ENCODE measurements at regions not wholly inside any gene's neighbourhood (a gene's known extent, or its start where the extent isn't known, plus 50 kb on each side); places are given as distances from the start of the nearest gene placed in this dataset.

- no peaks in the 10 kb centered on the region for H3K9me3 Mint-ChIP-seq
- CTCF ChIA-PET = no interaction called here
- no peaks in the 10 kb centered on the region for H3K36me3 Mint-ChIP-seq
- no peaks in the 10 kb centered on the region; the same call in 1 of the 2 replicates for H3K27me3 Mint-ChIP-seq (ENCODE audit: low read depth)
- H3K4me3 Mint-ChIP-seq = no peak overlapping the region
- H3K4me1 Mint-ChIP-seq = no peaks in the 10 kb centered on the region
- POLR2A ChIA-PET = interaction anchor here (0.7 kb wide), 1 partner anchor 170 kb away, joined by 3 read pairs; no protein-coding TSS in a partner anchor
- DNase-seq (ENCODE audit: low spot score) (no peak), ATAC-seq (no peak)
- no peak overlapping the region for H3K27ac Mint-ChIP-seq
- TF ChIP-seq TEAD4 (CRISPR knock-in tag; IDR thresholded peaks at IDR 0.05) = no peak
Measured at GRCh38 chrX:138853936-138854335, 142.4 kb upstream of the FGF13 start.

- no peak for ATAC-seq
- no peaks in the 10 kb centered on the region for H3K4me1 Mint-ChIP-seq
- H3K27me3 Mint-ChIP-seq (ENCODE audit: low read depth) = no peaks in the 10 kb centered on the region
- no peak overlapping the region for H3K4me3 Mint-ChIP-seq
- TF ChIP-seq RORB (CRISPR knock-in tag; IDR thresholded peaks at IDR 0.05) (no peak), SP1 (CRISPR knock-in tag; conservative IDR thresholded peaks at IDR 0.05) (no peak)
- ChIA-PET POLR2A (no interaction called here), CTCF (no interaction called here)
- DNase-seq (ENCODE audit: low spot score) = no peak
- H3K27ac Mint-ChIP-seq = no peak overlapping the region
- H3K36me3 Mint-ChIP-seq = no peaks in the 10 kb centered on the region
- no peaks in the 10 kb centered on the region for H3K9me3 Mint-ChIP-seq
Measured at GRCh38 chrX:138849521-138849920, 138.0 kb upstream of the FGF13 start.

- Mint-ChIP-seq H3K36me3 (no peaks in the 10 kb centered on the region), H3K27ac (no peak overlapping the region), H3K9me3 (no peaks in the 10 kb centered on the region), H3K4me1 (no peaks in the 10 kb centered on the region), H3K4me3 (no peak overlapping the region), H3K27me3 (ENCODE audit: low read depth) (no peaks in the 10 kb centered on the region)
- no peak for DNase-seq (ENCODE audit: low spot score)
- ChIA-PET CTCF (no interaction called here), POLR2A (no interaction called here)
- no peak for ATAC-seq
- no peak for TF ChIP-seq NR3C1 (CRISPR knock-in tag; conservative IDR thresholded peaks at IDR 0.05; ENCODE audit: low read depth)
- TF ChIP-seq CBFB (CRISPR knock-in tag; IDR thresholded peaks at IDR 0.05; ENCODE audit: low read depth) = no peak
- no peak for TF ChIP-seq IRF1 (CRISPR knock-in tag; IDR thresholded peaks at IDR 0.05)
- no peak for TF ChIP-seq ZNF512 (CRISPR knock-in tag; IDR thresholded peaks at IDR 0.05; ENCODE audit: borderline replicate concordance)
- no peak for TF ChIP-seq RELA (CRISPR knock-in tag; IDR thresholded peaks at IDR 0.05; ENCODE audit: borderline replicate concordance)
- no peak for TF ChIP-seq NFYB (CRISPR knock-in tag; conservative IDR thresholded peaks at IDR 0.05; ENCODE audit: low read depth)
- no peak for TF ChIP-seq HMGXB4 (CRISPR knock-in tag; IDR thresholded peaks at IDR 0.05)
- no peak for TF ChIP-seq ETV6 (CRISPR knock-in tag; IDR thresholded peaks at IDR 0.05)
- TF ChIP-seq ZNF317 (CRISPR knock-in tag; IDR thresholded peaks at IDR 0.05; ENCODE audit: borderline replicate concordance, low read depth) = no peak
- TF ChIP-seq SMAD3 (CRISPR knock-in tag; IDR thresholded peaks at IDR 0.05; ENCODE audit: borderline replicate concordance) = no peak
- TF ChIP-seq ARID4B (CRISPR knock-in tag; IDR thresholded peaks at IDR 0.05; ENCODE audit: borderline replicate concordance) = no peak
- TF ChIP-seq EMX1 (CRISPR knock-in tag; IDR thresholded peaks at IDR 0.05) = no peak
- TF ChIP-seq TEAD1 (CRISPR knock-in tag; IDR thresholded peaks at IDR 0.05) = no peak
- TF ChIP-seq KAT7 (CRISPR knock-in tag; IDR thresholded peaks at IDR 0.05; ENCODE audit: borderline replicate concordance) = no peak
- TF ChIP-seq CTCF (IDR thresholded peaks at IDR 0.05) = no peak
- no peak for TF ChIP-seq JUN (CRISPR knock-in tag; IDR thresholded peaks at IDR 0.05)
- TF ChIP-seq GTF2I (CRISPR knock-in tag; conservative IDR thresholded peaks at IDR 0.05) = no peak
- no peak for TF ChIP-seq ZNF416 (CRISPR knock-in tag; IDR thresholded peaks at IDR 0.05)
- no peak for TF ChIP-seq FOXP4 (CRISPR knock-in tag; IDR thresholded peaks at IDR 0.05)
Measured at GRCh38 chrX:138847930-138848329, 136.4 kb upstream of the FGF13 start.

Measured in WTC11 (cell line).